GM12892 (cell line): ENCODE measurements at regions not wholly inside any gene's neighbourhood (a gene's known extent, or its start where the extent isn't known, plus 50 kb on each side); places are given as distances from the start of the nearest gene placed in this dataset.

ENCODE experiments used
- POLR2A ChIP-seq: IDR thresholded peaks from 2 replicates; pipeline ENCODE4 v1.6.1; 2011; ENCODE audit warnings: low read depth, low read length, control low read depth
- POLR2AphosphoS5 ChIP-seq: IDR thresholded peaks from 2 replicates; pipeline ENCODE4 v1.6.1; 2011; ENCODE audit warnings: low read depth, low read length, control low read depth

GRCh38 chr14:42159138-42159537 lies 552.5 kb downstream of the LRFN5 start:
- TF ChIP-seq POLR2AphosphoS5 (no peak), POLR2A (no peak)
